HUES64 (cell line): ENCODE measurements at regions not wholly inside any gene's neighbourhood (a gene's known extent, or its start where the extent isn't known, plus 50 kb on each side); places are given as distances from the start of the nearest gene placed in this dataset.
"Not testable (repeated sequence)": the region's sequence is repeated elsewhere in the genome, so short reads cannot be mapped to it uniquely, and the experiment has no call there.

ENCODE experiments used
- H3K27ac ChIP-seq: 2 replicates; pipeline ENCODE4 v1.7.0; 2013; ENCODE audit warnings: low read depth, low read length, inconsistent platforms
- H3K27me3 ChIP-seq: 2 replicates; pipeline ENCODE4 v1.6.1; 2013; ENCODE audit warnings: mild to moderate bottlenecking, low read length; ENCODE audit not compliant: insufficient read depth
- H3K36me3 ChIP-seq: 2 replicates; pipeline ENCODE4 v1.6.1; 2013; ENCODE audit warnings: mild to moderate bottlenecking, low read length; ENCODE audit not compliant: insufficient read depth
- H3K4me1 ChIP-seq: 2 replicates; pipeline ENCODE4 v1.6.1; 2013; ENCODE audit warnings: mild to moderate bottlenecking, low read length, moderate library complexity; ENCODE audit not compliant: insufficient read depth
- H3K4me3 ChIP-seq: 2 replicates; pipeline ENCODE4 v1.5.1; 2013; ENCODE audit warnings: mild to moderate bottlenecking, low read length, moderate library complexity
- H3K9ac ChIP-seq: 2 replicates; pipeline ENCODE4 v1.6.1; 2013; ENCODE audit warnings: mild to moderate bottlenecking, low read depth, low read length
- H3K9me3 ChIP-seq: 2 replicates; pipeline ENCODE4 v1.6.1; 2013; ENCODE audit warnings: low read depth, low read length; ENCODE audit not compliant: insufficient read depth
- WGBS: fragments of 150-250, 120-280 bp; methylation state at CpG from one replicate; pipeline ENCODE4 v1.1.7; 2013; ENCODE audit warnings: missing lambda C conversion rate; 5-methylcytosine and 5-hydroxymethylcytosine counted together

GRCh38 chr9:63912451-63912850, 1372.6 kb downstream of the FOXD4L5 start:
- not testable (repeated sequence) for H3K27me3 ChIP-seq, H3K36me3 ChIP-seq, H3K27ac ChIP-seq, H3K9ac ChIP-seq, H3K4me1 ChIP-seq, H3K4me3 ChIP-seq
- H3K9me3 ChIP-seq, result peaks cover 26% of the 10 kb centered on the region
- 83% methylated on average over 6 of the region's 6 CpGs for WGBS

- H3K9ac ChIP-seq, H3K27me3 ChIP-seq, H3K36me3 ChIP-seq, H3K4me1 ChIP-seq, H3K4me3 ChIP-seq, H3K27ac ChIP-seq: not testable (repeated sequence)
- 89% methylated on average over 2 of the region's 3 CpGs for WGBS
- H3K9me3 ChIP-seq, result peaks cover 20% of the 10 kb centered on the region
Observed at GRCh38 chr9:63909076-63909475, 1375.9 kb downstream of the FOXD4L5 start.

GRCh38 chr9:63899637-63900190, 1385.3 kb downstream of the FOXD4L5 start:
- not testable (repeated sequence) for H3K27ac ChIP-seq, H3K4me1 ChIP-seq, H3K27me3 ChIP-seq, H3K9ac ChIP-seq, H3K4me3 ChIP-seq, H3K36me3 ChIP-seq
- 87% methylated on average over 16 of the region's 16 CpGs for WGBS
- H3K9me3 ChIP-seq, result peaks cover 13% of the 10 kb centered on the region; the same call in 1 of the 2 replicates

- not testable (repeated sequence) for H3K4me1 ChIP-seq, H3K27me3 ChIP-seq, H3K36me3 ChIP-seq, H3K4me3 ChIP-seq, H3K9ac ChIP-seq, H3K27ac ChIP-seq
- peaks cover 11% of the 10 kb centered on the region; the same call in 1 of the 2 replicates for H3K9me3 ChIP-seq
- WGBS, result no CpG with 5 or more reads among the region's 5 CpGs
Observed at GRCh38 chr9:63881386-63881785, 1403.6 kb downstream of the FOXD4L5 start.

- WGBS, result 90% methylated on average over 11 of the region's 17 CpGs
- not testable (repeated sequence) for H3K36me3 ChIP-seq, H3K27me3 ChIP-seq, H3K9me3 ChIP-seq, H3K4me1 ChIP-seq, H3K9ac ChIP-seq, H3K4me3 ChIP-seq, H3K27ac ChIP-seq
Observed at GRCh38 chr9:63876380-63876779, 1408.6 kb downstream of the FOXD4L5 start.

GRCh38 chr9:63859475-63860215, 1425.4 kb downstream of the FOXD4L5 start:
- WGBS, result 87% methylated on average over 52 of the region's 52 CpGs
- Histone ChIP-seq H3K4me3 (no peak overlapping the region), H3K27me3 (no peaks in the 10 kb centered on the region), H3K9me3 (peaks cover 14% of the 10 kb centered on the region), H3K36me3 (no peaks in the 10 kb centered on the region), H3K4me1 (no peaks in the 10 kb centered on the region), H3K9ac (no peak overlapping the region), H3K27ac (no peak overlapping the region)

GRCh38 chr9:63859090-63859474, 1425.9 kb downstream of the FOXD4L5 start:
- 90% methylated on average over 24 of the region's 24 CpGs for WGBS

GRCh38 chr9:63853140-63853751, 1431.8 kb downstream of the FOXD4L5 start:
- not testable (repeated sequence) for H3K9ac ChIP-seq, H3K4me3 ChIP-seq, H3K36me3 ChIP-seq, H3K27ac ChIP-seq, H3K4me1 ChIP-seq, H3K27me3 ChIP-seq
- peaks cover 15% of the 10 kb centered on the region for H3K9me3 ChIP-seq
- WGBS, result 88% methylated on average over 14 of the region's 15 CpGs

More at GRCh38 chr9:63859090-63859474, 1425.9 kb downstream of the FOXD4L5 start:
- H3K27ac ChIP-seq, H3K36me3 ChIP-seq, H3K4me1 ChIP-seq, H3K4me3 ChIP-seq, H3K9ac ChIP-seq, H3K27me3 ChIP-seq: not testable (repeated sequence)
- peaks cover 17% of the 10 kb centered on the region for H3K9me3 ChIP-seq

- not testable (repeated sequence) for H3K27ac ChIP-seq
- 40% methylated on average over 1 of the region's 1 CpG for WGBS
Observed at GRCh38 chr9:63824804-63825203, 1460.2 kb downstream of the FOXD4L5 start.

GRCh38 chr9:63823375-63824201, 1461.4 kb downstream of the FOXD4L5 start:
- H3K4me3 ChIP-seq, H3K27ac ChIP-seq, H3K4me1 ChIP-seq, H3K36me3 ChIP-seq, H3K9ac ChIP-seq: not testable (repeated sequence)
- peaks cover 41% of the 10 kb centered on the region for H3K27me3 ChIP-seq
- H3K9me3 ChIP-seq, result peaks cover 37% of the 10 kb centered on the region
- WGBS, result 60% methylated on average over 8 of the region's 8 CpGs

More at GRCh38 chr9:63824804-63825203, 1460.2 kb downstream of the FOXD4L5 start:
- not testable (repeated sequence) for H3K4me1 ChIP-seq, H3K4me3 ChIP-seq, H3K9ac ChIP-seq, H3K36me3 ChIP-seq
- H3K9me3 ChIP-seq, result peaks cover 37% of the 10 kb centered on the region
- peaks cover 35% of the 10 kb centered on the region for H3K27me3 ChIP-seq
